ENCODE measurements at regions not wholly inside any gene's neighbourhood (a gene's known extent, or its start where the extent isn't known, plus 50 kb on each side); places are given as distances from the start of the nearest gene placed in this dataset.

DNA sequence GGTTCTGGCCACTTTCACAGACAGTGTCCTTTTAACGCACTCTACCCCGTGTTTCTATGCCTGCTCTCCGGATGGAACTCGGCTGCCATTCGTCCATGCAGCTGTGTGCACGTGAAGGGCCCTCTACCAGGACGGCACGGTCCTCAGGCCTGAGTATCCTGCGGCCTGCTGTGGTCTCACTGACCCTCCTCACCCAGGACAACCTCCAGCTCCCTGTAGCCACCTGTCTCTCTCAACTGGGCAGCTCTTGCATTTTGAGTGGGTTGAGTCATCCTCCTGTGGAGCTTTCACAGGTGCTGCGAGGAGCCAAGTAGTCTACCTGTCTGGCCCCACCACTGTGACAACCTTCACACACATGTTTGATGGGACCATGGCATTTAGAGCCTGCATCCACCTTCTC is 321.7 kb upstream of the TSHZ3 start:
- no peak for DNase-seq

DNA sequence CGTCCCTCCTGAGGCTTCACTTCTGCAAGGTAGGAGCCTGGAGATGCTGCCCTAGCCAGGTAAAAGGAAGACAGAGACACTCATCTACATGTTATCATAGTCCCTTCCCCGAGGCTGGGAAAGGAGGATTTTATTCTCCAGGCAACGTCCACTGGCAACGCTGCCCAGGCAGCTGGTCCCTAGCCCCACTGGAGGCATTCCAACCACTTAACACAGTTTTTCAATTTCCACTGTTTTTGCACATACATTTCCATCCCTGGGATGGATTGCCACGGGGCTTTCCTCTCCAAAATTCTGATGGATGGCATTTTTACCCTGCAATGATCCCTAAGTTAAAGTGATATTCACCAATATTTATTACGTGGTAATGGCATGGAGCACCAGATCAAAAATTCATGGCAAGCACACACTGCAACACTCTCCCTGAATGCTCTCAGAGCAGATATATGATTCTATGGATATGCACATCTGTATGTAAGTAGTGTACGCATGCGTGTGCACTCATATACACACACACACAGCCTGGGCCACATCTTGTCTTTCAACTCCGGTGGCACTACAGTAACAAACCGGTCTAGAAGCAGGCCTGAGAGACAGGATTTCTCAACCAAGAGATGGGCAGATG is 322.3 kb upstream of the TSHZ3 start:
- DNase-seq = no peak

DNA sequence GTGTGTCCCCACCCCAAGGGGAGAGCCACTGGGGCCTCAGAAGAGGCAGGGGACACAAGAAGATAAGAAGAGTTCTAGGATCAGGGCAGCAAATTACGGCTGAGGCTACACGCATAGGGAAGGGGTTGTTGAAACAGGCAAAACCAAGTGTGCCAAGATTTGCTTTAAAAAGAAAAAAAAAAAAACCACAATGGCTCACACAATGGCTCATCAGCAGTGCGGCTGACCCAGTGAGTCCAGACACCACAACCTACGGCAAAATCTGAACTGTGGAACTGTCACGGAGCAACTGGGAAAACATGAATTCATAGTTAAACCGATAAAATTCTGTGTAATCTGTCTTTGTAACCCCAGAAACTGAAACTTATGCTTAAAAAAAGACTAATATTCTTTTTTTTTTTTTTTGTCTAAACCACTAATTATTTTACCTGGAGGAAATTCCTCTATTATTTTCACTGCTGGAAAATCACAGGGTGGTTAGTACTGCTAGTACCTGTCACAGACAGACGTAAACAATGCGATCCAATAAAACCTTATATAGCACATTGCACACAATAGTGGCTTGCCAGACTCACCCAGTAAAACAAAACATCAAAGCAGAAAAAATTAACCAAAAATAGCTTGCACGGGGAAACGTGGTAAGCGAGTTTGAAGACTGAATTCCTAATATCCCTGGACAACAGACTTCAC is 325.4 kb upstream of the TSHZ3 start:
- no peak for DNase-seq

DNA sequence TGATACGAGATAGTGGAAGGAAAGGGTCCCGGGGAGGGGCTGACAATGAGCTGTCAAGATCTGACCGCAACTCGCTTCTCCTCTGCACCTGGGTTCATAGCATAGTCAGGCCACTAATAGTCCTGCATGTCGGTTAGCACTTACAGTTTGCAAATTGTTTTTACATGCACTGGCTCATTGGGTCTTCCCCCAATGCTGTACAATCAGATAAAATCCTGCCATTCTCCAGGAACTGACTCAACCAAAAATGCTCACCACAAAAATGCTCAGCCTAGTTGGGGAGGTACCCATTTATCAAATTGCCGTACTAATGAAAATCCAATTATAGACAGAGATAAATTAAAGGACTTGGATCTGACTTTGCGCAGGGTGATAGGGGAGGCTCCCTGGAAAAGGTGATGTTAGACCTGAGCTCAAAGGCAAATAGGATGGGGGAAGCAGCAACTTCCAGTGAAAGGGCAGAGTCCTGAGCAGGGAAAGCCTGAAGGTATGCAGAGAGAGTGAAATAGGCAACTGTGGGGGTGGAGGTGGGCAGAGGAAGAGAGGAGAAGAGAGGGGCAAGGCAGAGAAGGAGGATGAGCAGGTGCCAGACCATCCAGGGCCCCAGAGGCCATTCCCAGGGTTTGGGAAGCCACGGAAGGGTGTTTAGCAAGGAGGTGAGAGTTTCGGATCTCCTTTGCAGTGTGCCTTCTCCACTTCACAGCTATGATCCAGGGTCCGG is 326.1 kb upstream of the TSHZ3 start:
- DNase-seq = no peak

DNA sequence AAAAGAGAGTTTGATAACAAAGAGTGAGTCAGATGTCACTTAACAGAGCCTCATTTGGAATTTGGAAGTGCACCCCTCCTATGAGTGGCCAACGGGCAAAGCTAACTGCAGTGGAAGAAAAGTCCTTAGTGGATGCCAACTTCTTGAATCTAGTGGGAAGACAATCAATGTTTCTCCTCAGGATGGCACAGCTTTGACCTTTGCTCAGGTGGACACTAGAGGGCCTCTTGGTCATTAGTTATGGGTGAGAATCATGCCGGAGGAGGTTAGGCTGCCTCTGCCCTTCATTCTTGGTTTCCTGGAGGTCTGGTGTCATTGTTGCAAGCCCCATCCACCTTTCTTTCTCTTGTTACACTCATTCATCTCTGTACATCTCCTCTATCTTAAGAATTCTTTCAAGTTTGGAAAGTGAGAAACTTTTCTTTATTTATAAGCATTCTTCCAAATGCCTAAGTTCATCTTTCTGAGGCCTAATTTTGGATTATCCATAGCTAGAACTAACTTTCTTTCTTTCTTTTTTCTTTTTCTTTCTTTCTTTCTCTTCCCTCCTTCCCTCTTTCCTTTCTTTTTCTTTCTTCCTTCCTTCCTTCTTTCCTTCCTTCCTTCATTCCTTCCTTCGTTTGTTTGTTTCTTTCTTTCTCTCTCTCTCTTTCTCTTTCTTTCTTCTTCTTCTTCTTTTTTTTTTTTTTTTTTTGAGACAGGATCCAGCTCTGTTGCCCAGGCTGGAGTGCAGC is 327.2 kb upstream of the TSHZ3 start:
- DNase-seq = no peak

DNA sequence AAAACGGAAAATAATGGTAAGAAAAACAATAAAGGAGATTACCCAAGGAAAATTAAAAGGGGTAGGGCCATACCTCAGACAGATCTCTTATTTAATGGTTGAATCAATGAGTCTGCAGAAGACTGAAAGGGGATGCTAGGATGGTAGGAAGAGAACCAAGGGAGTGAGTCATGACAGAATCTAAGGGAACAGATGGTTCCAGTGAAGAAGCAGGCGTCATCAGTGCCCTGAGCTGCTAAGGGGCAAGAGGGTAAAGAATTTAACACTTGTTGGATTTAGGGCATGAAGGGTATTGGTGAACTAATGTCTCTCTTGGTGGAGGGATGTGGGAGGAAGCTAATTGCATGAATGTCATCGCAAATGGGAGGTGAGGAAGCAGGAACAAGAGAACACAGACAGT is 329.2 kb upstream of the TSHZ3 start:
- no peak for DNase-seq

DNA sequence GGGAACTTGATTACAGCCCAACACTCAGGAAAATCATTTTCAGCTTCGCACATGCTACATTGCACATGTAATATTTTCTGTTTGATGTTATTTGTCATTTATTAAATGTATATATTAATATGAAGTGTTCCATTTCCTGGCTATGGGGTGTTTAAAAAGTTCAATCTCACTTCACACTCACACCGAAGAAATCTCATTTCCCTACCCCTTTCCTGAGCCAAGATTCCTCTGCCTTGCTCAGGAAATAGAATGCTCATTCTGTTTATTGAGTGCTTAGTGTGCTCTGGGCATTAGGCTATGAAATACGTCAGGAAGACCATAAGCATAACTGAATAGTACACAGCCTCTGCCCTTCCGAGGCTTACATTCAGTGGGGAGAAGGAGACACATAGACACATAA is 331.9 kb upstream of the TSHZ3 start:
- DNase-seq = no peak

DNA sequence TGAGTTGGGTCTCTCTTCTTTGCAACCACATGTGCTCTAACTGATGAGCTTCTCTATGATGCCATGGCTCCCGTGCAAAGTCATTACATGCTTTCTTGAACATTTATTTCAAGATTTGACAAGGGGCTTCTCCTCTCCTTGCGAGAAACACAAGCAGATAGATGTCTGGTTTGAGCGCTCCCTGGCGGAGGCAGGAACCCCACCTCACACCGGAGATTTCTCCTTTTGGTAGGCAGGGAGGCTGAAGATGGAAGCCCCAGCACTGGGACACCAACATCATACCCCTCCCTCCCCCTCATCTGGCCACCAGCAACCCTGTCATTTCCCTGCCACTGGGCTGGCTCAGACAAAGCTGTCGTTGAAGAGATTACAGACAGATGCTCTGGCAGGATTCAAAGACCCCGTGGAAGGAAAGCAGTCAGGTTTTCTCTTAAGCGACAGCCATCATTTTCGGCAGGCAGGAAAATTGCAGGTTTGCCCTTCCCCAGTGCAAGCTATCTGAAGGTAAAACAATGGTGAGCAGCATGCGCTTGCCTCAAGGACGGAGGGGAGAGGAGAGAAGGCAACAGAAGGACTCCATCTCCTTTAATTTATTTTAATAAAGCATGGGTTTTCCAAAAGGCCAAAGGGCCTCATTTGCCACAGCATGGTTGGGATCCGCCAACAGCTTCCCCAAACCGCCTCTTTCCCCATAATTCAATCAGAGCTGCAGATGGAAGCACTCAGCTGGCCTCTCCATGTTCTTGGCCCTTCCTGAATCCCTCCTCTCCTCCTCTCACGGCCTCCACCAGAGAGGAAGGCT is 344.1 kb upstream of the TSHZ3 start:
- no peak for DNase-seq

DNA sequence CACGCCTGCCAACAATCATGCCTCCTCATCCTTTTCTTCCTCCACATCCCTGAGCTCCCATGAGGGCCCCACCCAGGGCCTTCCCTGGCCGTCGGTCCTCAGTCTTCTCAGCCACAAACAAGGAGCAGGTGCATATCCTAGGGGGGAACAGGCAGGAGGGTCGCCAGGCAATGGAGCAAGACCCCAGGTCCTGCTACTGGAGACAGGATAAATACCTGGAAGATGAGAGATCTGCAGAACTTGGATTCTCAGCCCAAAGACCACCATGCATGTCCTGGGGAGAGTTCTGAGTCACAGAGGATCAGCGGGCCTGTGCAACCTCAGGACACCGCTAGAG is 344.7 kb upstream of the TSHZ3 start:
- no peak for DNase-seq

DNA sequence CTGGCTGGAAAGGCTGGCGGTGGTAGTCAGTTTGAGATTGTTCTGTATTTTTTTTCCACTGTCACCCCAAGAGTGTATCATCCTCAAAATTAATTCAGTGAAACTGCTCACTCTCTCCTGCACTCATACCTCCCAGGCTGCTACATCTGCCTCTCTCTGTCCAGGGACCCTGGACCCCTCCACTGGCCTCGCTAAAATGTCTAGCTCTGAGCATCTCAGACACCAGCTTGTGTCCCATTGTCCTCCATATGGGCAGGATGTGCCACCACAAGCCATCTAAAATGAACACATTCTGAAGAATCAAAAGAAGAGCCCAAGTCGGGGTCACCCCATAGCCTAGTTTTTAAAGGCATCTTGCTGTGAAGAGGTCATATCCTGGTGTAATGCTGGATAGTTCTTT is 345.5 kb upstream of the TSHZ3 start:
- DNase-seq = no peak

DNA sequence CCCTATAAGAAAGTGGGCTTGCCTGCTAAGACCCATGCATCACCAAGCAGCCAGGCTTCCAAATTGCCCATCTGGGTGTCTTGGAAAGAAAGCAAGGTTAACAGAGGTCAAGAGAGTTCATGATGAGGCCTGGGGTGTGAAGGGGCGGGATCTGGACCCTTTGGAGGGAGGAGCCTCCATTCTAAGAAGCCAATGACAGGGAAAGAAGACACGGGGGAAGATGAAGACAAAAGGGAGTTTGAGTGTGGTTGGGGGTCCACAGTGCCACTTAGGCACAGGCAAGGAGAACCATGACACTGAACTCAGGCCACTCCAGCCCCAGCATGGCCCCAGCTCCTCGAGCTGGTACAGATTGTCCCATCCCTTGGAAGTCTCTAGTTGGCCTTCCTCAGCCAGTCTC is 350.2 kb upstream of the TSHZ3 start:
- DNase-seq = no peak

DNA sequence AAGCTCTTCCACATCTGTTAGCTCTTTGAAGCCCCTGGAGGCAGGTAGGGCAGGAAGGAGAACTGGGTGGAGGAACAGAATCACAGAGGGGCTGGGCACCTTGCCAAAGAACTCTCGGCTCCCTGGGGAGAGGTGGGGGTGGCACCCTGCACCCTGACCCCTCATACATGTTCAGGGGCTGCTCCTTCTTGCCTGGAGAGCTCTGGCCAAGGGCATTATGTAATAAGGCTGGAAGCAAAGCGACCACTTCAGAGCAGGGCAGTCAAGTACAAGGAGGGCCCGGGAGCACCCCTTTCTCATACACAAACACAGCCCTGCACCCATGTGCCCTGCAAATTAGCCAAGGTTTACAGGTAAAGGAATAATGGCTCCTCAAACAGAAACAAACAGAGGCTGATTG is 351.9 kb upstream of the TSHZ3 start:
- no peak for DNase-seq

DNA sequence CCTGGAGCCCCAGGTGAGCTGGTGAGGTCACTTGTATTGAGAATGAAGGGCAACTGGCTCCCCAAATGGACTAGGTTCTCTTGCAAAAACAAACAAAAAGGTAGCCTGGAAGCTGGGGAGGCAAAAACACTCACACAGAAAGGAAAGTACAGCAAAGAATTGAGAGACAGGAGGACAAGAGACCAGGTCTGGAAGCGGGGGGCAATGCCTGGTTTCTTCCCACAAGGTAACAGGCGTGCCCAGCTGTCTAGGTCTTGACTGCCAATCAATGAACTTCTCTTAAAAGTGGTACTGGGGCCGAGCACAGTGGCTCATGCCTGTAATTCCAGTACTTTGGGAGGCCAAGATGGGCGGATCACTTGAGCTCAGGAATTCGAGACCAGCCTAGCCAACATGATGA is 356.4 kb upstream of the TSHZ3 start:
- DNase-seq = no peak

DNA sequence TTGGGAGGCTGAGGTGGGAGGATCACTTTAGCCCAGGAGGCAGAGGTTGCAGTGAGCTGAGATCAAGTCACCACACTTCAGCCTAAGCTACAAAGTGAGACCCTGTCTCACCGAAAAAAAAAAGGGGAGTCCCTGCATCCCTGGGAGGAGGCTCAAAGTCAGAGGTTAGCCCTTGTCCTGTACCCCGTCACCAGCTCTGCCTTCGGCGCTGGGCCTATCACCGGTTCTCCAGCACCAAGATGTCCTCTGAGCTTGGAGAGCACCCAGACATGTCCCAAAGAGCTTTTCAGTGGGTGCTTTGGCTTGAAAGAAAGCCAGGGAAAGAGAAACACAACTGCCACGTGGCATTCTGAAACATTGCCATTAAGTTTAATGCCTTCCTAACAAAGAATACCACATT is 356.9 kb upstream of the TSHZ3 start:
- no peak for DNase-seq

DNA sequence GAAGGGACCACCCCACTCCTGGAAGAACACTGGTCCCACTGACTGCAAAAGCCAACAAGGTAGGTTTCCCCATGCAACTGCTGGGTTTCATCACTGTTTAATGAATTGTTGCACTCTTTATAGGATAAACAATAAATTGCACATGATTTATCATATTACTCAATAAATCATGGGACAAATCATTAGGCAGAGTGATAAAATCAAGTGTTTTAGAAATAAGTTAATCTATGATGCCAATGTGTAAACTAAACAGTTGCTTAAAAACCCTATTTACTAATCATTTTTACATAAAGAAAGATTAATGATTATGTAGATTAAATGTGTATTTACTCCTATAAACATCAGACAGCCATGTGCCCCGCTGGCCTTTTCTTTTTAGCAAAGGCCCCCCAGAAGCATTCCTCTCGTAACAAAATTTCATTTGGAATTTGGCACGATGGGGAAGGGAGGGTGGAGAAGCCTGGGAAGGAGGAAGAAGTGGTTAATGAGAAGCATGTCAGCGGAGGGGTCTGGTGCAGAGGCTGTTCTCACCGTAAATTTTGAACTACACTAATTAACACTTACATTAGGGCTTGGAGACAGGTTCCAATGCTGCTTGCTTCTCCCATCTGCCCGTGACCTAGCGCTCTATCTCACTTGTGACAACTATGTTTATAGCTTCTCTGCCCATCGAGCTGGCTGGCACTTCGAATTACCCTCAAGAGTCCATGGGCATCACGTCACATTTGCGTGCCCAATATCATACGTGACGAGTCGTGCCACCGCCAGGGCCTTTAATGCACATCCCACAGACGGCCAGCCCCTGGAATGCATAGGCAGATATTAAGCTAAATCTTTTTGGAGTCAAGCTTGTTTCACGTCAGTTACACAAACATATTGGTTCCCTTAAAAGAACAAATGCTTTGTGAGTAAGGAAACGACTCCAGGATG is 357.7 kb upstream of the TSHZ3 start:
- DNase-seq = no peak

DNA sequence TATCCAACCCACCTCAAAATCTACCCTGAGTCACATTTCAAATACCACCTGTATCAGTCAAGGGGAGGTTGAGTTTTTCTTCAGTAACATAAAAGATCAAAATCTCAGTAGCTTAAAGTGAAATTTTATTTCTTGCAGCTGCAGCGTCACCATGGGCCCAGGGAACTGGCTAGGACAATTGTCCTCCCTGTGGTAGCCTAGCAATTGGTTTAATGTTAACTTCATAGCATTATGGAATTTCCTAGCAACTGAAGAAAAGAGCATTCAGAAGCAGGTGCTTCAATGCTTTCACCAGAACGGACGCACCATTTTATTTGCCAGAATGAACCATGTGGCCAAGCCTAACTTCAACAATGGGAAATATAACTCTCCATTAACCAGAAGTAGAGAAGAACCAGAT is 359.3 kb upstream of the TSHZ3 start:
- DNase-seq = no peak

DNA sequence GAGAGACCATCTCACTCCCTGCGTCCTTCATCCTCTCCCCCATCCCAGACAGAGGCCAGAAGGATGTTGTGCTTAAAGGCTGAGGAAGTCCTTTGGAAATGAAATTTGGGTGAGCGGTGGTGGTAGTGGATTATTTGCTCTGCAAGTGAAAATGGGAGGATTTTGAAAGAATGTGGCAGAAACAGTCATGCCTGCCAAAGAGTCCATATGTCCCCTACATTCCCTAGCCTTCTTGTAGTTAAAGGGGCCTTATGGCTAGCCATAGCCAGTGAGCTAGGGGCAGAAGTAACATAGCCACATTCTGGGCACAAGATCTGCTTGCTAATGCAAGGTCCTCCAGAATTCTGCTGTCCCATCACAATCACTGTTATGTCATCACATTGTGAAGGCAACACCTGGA is 360.2 kb upstream of the TSHZ3 start:
- no peak for DNase-seq

DNA sequence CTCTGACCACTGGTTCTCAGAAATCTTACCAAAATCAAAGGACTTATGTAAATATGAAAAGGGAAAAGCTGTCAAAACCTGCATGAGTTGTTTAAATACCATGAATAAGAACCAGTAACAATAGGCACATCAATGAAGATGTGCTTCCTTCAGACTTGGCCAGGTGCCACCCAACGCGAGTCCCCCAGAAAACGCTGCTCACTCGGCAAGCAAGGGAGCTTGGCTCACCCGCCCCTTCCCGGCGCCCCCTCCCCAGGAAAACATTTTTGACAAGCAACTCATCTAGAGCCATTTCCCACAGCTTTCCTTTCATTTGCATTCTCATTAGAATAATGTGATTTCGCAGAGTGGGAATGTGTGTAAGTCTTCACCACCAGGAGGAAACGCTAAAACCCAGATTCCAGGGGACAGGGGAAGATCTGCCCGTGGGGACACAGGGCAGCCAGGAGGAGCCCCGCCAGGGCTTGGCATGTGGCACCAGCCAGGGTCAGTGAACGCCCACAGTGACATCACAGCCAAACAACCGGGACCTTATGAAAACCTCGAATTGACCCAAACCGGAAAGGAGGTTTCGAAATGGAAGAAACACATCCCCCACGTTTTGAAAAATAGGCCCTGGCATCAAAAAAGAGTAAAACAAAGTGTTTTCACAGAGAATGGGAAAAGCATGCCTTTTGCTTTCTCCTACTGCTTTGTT is 366.2 kb upstream of the TSHZ3 start:
- DNase-seq = no peak

DNA sequence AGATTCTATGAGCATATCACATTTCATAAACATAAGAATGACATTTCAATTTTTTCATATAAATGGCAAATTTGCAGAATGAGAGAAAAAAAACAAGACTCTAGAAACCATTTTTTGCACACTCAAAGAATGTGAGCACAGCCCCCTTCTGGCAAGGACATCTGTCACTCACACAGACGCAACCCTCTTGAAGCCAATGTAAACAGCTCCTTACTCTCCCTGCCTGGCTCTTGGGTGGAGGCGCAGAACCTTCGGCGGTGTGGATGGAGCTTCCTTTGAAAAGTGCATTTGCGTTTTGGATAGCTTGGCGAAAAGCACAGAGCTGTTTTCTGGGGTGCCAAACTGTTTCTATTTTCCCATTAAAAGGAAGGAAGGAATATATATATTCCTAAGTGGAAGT is 367.6 kb upstream of the TSHZ3 start:
- no peak for DNase-seq

DNA sequence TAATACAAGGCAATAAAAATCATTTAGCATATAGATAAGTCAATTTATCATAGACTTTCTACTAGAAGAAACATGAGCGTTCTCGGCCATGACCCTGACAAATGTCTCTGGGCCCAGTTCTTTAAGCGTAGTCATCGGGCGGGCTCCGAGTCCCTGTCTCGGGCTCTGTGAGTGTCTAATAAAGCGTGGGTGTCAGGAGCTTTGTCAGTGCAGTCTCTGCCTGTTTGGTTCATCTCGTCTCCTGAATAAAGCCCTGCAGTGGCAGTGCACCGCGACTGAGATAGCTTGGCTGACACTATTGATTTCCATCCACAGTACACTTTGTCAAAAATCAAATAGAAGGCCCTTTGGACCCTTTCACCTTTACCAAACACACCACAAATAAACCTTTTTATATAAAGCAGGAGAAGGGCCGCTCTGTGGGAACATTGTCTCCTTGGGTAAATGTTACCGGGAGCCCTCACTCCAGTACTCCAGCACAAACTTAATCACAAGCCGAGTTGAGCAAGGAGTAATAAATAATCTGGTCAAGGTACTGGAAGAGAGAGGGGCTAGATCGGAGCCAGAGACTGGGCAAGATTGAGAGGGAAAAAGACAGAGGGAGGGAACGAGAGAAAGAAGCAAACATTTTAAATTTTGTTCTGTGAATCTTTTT is 368.2 kb upstream of the TSHZ3 start:
- no peak for DNase-seq

DNA sequence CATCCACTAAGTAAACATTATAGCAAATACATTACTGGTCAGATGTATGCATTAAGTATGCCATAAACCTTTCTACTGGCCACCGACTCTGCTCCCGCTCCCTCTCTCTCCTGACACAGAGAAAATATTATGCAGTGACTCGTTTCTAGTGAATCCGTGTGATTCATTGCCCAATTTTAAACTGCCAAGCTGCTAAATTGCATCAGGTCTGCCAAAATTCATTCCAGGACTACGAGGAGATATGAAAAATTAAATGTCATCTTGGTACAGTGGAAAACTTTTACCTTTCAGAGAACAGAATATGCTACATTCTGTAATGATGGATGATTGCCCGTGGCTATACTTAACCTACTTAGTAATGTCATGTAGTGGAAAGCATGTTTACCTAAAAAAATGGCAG is 368.8 kb upstream of the TSHZ3 start:
- DNase-seq = no peak
